Endothelial cell of umbilical vein (primary cell): ENCODE measurements at regions not wholly inside any gene's neighbourhood (a gene's known extent, or its start where the extent isn't known, plus 50 kb on each side); places are given as distances from the start of the nearest gene placed in this dataset.

Source experiments
- BruUV-seq: library from RNA; stranded (reverse); fragments of 400-500 nt; replicated peaks from 2 replicates; lab custom pipeline; 2021; lab: Mats Ljungman, UMichigan
- CTCF ChIA-PET: fragments of 300-600, 350-600 bp; sonication (Branson Sonifier 250); formaldehyde crosslinking; loops from one replicate; lab custom pipeline; 2021; ENCODE audit warnings: antibody characterized with exemption, inconsistent platforms; lab: Charles Lee
- POLR2A ChIA-PET: fragments of 300-600, 350-600 bp; sonication (Branson Sonifier 250); formaldehyde crosslinking; loops from one replicate; lab custom pipeline; 2021; ENCODE audit warnings: antibody characterized with exemption, inconsistent platforms; lab: Charles Lee
- DNase-seq: peaks from one replicate; pipeline ENCODE4 v3.0.0-alpha.2; 2011; ENCODE audit warnings: low read depth, low spot score
- FAIRE-seq: peaks from 2 replicates; lab custom pipeline; 2011; peaks lifted over from hg19 to GRCh38; lab: Jason Lieb, UNC
- H2AFZ ChIP-seq: 2 replicates; pipeline ENCODE4 v1.6.0; 2012; ENCODE audit warnings: low read depth, low read length, control low read depth, inconsistent platforms
- H3K27ac ChIP-seq: 2 replicates; pipeline ENCODE4 v1.5.1; 2011; ENCODE audit warnings: low read depth, mild to moderate bottlenecking, control low read depth, low read length, moderate library complexity; ENCODE audit not compliant: insufficient read depth
- H3K27me3 ChIP-seq, 2 experiments: 2 replicates each; pipeline versions ENCODE4 v1.6.0 to v1.6.1; 2011; ENCODE audit warnings: low read length in 2 of 2, mixed read lengths in 1 of 2; ENCODE audit not compliant: control insufficient read depth in 2 of 2, insufficient read depth in 2 of 2
- H3K36me3 ChIP-seq, 2 experiments: 2 replicates in 1 of 2; 3 replicates in 1 of 2; pipeline ENCODE4 v1.5.1; 2011; ENCODE audit warnings: low read length in 2 of 2, mild to moderate bottlenecking in 1 of 2, moderate library complexity in 1 of 2; ENCODE audit not compliant: control insufficient read depth in 2 of 2, insufficient read depth in 2 of 2; ENCODE audit errors: extremely low read depth in 1 of 2
- H3K4me1 ChIP-seq: 3 replicates; pipeline ENCODE4 v1.5.1; 2011; ENCODE audit warnings: mild to moderate bottlenecking, low read length; ENCODE audit not compliant: control insufficient read depth, insufficient read depth; ENCODE audit errors: extremely low read depth
- H3K4me2 ChIP-seq: 2 replicates; pipeline ENCODE4 v1.6.1; 2011; ENCODE audit warnings: low read length, control low read depth, mixed read lengths; ENCODE audit not compliant: insufficient read depth
- H3K4me3 ChIP-seq, 3 experiments: fragments of 200-600 bp in 1 of 3; sonication (generic), shearing (Covaris generic) in 1 of 3; replicated peaks in 1 of 3; 2 replicates each; pipeline ENCODE4 v1.5.1; 2011 to 2016; ENCODE audit warnings: control low read depth in 3 of 3, low read length in 3 of 3, mild to moderate bottlenecking in 2 of 3, inconsistent platforms in 1 of 3, low read depth in 1 of 3, moderate library complexity in 1 of 3; ENCODE audit not compliant: insufficient read depth in 1 of 3
- H3K79me2 ChIP-seq: 2 replicates; pipeline ENCODE4 v1.6.0; 2012; ENCODE audit warnings: low read length, inconsistent platforms; ENCODE audit not compliant: control insufficient read depth, insufficient read depth
- H3K9ac ChIP-seq: replicated peaks from 2 replicates; pipeline ENCODE3; 2011; ENCODE audit warnings: low read length, control low read depth; ENCODE audit not compliant: insufficient read depth; ENCODE audit errors: extremely low read depth
- H3K9me1 ChIP-seq: replicated peaks from 3 replicates; pipeline ENCODE4 v1.6.0; 2011; ENCODE audit warnings: mild to moderate bottlenecking, low read length; ENCODE audit not compliant: control insufficient read depth, insufficient read depth; ENCODE audit errors: extremely low read depth
- H3K9me3 ChIP-seq: replicated peaks from 2 replicates; pipeline ENCODE4 v1.5.1; 2012; ENCODE audit warnings: low read length, inconsistent platforms; ENCODE audit not compliant: control insufficient read depth, insufficient read depth
- H4K20me1 ChIP-seq: replicated peaks from 2 replicates; pipeline ENCODE3; 2011; ENCODE audit warnings: mild to moderate bottlenecking, low read length; ENCODE audit not compliant: control insufficient read depth, insufficient read depth; ENCODE audit errors: extremely low read depth
- CTCF ChIP-seq, 2 donors: IDR thresholded peaks; 1 replicate in 1 of 2; 2 replicates in 1 of 2; pipeline ENCODE4 v1.5.1; 2011; ENCODE audit warnings: low read length in 2 of 2, mild to moderate bottlenecking in 2 of 2, moderate library complexity in 2 of 2, control low read depth in 1 of 2, inconsistent platforms in 1 of 2, low read depth in 1 of 2; ENCODE audit not compliant: insufficient read depth in 1 of 2; ENCODE audit errors: extremely low read depth in 1 of 2
- EZH2 ChIP-seq: IDR thresholded peaks from 2 replicates; pipeline ENCODE4 v1.6.1; 2012; ENCODE audit warnings: borderline replicate concordance, low read depth, mild to moderate bottlenecking, moderate library complexity, low read length, inconsistent platforms; ENCODE audit not compliant: severe bottlenecking
- FOS ChIP-seq: IDR thresholded peaks from 2 replicates; pipeline ENCODE4 v1.6.1; 2011; ENCODE audit warnings: mild to moderate bottlenecking, low read length, moderate library complexity, borderline replicate concordance; ENCODE audit not compliant: insufficient read depth
- GATA2 ChIP-seq: IDR thresholded peaks from 2 replicates; pipeline ENCODE4 v1.7.0; 2011; ENCODE audit warnings: low read depth, mild to moderate bottlenecking, moderate library complexity, mixed read lengths, low read length; ENCODE audit not compliant: insufficient read length, insufficient read depth
- JUN ChIP-seq: IDR thresholded peaks from 2 replicates; pipeline ENCODE4 v1.6.1; 2011; ENCODE audit warnings: borderline replicate concordance, low read depth; ENCODE audit not compliant: insufficient read length, insufficient read depth
- MAX ChIP-seq: IDR thresholded peaks from 2 replicates; pipeline ENCODE4 v1.6.1; 2011; ENCODE audit not compliant: insufficient read depth, insufficient read length
- MYC ChIP-seq: IDR thresholded peaks from one replicate; pipeline ENCODE4 v1.6.1; 2011; ENCODE audit warnings: mild to moderate bottlenecking, low read depth, low read length
- POLR2A ChIP-seq: IDR thresholded peaks from 2 replicates; pipeline ENCODE4 v1.6.1; 2012; ENCODE audit warnings: low read depth, mild to moderate bottlenecking, control low read depth, low read length
- POLR2AphosphoS5 ChIP-seq: IDR thresholded peaks from 2 replicates; pipeline ENCODE4 v1.6.1; 2012; ENCODE audit warnings: low read depth, mild to moderate bottlenecking, control low read depth, low read length, moderate library complexity; ENCODE audit not compliant: insufficient read depth
- dilution Hi-C: fragments of 300-500 bp; cut with MboI; formaldehyde crosslinking; loops from one replicate; pipeline ENCODE4 v1.15.0; 2019; ENCODE audit warnings: low sequenced_read_pairs; ENCODE audit not compliant: extremely low pct_ligation_motif_present
- intact Hi-C: fragments of 100-400 bp; cut with micrococcal nuclease; formaldehyde crosslinking; loops from one replicate; pipeline ENCODE4 v1.10.0; 2022

GRCh38 chr2:78749638-78750037 lies 275.9 kb upstream of the REG3G start:
- no peak for DNase-seq
- dilution Hi-C loops, result no loop called here
- ChIA-PET POLR2A (no interaction called here), CTCF (no interaction called here)
- no peak for FAIRE-seq
- H3K27me3 ChIP-seq, result no peaks in the 10 kb centered on the region
- no peak overlapping the region for H3K9ac ChIP-seq
- H3K27ac ChIP-seq, result no peak overlapping the region
- no TSS peak for BruUV-seq
- H3K4me2 ChIP-seq, result no peak overlapping the region
- no peaks in the 10 kb centered on the region for H3K4me1 ChIP-seq
- no peaks in the 10 kb centered on the region for H3K9me1 ChIP-seq
- no peaks in the 10 kb centered on the region for H4K20me1 ChIP-seq
- H3K36me3 ChIP-seq, result no peaks in the 10 kb centered on the region
- H3K4me3 ChIP-seq, result no peak overlapping the region
- no peak overlapping the region for H2AFZ ChIP-seq
- no peaks in the 10 kb centered on the region for H3K79me2 ChIP-seq
- TF ChIP-seq POLR2AphosphoS5 (no peak), CTCF (IDR thresholded peaks at IDR 0.05; ENCODE audit: extremely low read depth in 1 of 2, insufficient read depth in 1 of 2, low read depth in 1 of 2, low read length in 2 of 2) (no peak), GATA2 (no peak), POLR2A (no peak), MAX (no peak), FOS (no peak), EZH2 (no peak), MYC (no peak), JUN (no peak)
- intact Hi-C loops, result no loop called here
- no peaks in the 10 kb centered on the region for H3K9me3 ChIP-seq
